Upper lobe of left lung (tissue), 4 donors: ENCODE measurements at regions not wholly inside any gene's neighbourhood (a gene's known extent, or its start where the extent isn't known, plus 50 kb on each side); places are given as distances from the start of the nearest gene placed in this dataset.

Experiments used
- CTCF ChIP-seq, 6 experiments: fragments of 450-650 bp in 4 of 6; fragments of 200-600 bp in 2 of 6; sonication (generic) in 2 of 6; IDR thresholded peaks; one replicate each; pipeline ENCODE4 v1.5.1; 2016 to 2019; ENCODE audit warnings: antibody characterized with exemption in 6 of 6
- EP300 ChIP-seq, 4 donors: sonication (generic); formaldehyde crosslinking; IDR thresholded peaks; one replicate each; pipeline ENCODE4 v1.5.1; 2017; ENCODE audit warnings: antibody characterized with exemption in 4 of 4, control low read depth in 2 of 4
- POLR2A ChIP-seq, 4 donors: fragments of 450-650 bp; IDR thresholded peaks; one replicate each; pipeline ENCODE4 v1.5.1; 2016 to 2017; ENCODE audit warnings: antibody characterized with exemption in 4 of 4, mild to moderate bottlenecking in 2 of 4
- POLR2AphosphoS5 ChIP-seq, 2 donors: sonication (generic); formaldehyde crosslinking; IDR thresholded peaks; one replicate each; pipeline ENCODE4 v1.5.1; 2017; ENCODE audit warnings: antibody characterized with exemption in 2 of 2

- TF ChIP-seq CTCF (IDR thresholded peaks at IDR 0.05) (no peak), POLR2AphosphoS5 (IDR thresholded peaks at IDR 0.05) (no peak), POLR2A (IDR thresholded peaks at IDR 0.05) (no peak), EP300 (IDR thresholded peaks at IDR 0.05) (no peak)
These were observed 111.0 kb upstream of the PCLO start for GRCh38 chr7:83273699-83274098.
